ENCODE measurements at regions not wholly inside any gene's neighbourhood (a gene's known extent, or its start where the extent isn't known, plus 50 kb on each side); places are given as distances from the start of the nearest gene placed in this dataset.

GRCh38 chr16:79895053-79895916 is 294.7 kb upstream of the MAF start:
- Histone ChIP-seq H2AK5ac (ENCODE audit: insufficient read length, low read length) (no peak overlapping the region), H2BK120ac (ENCODE audit: low read depth, low read length, poor library complexity, severe bottlenecking) (no peak overlapping the region), H4K20me1 (ENCODE audit: control insufficient read depth, insufficient read depth, insufficient read length) (no peaks in the 10 kb centered on the region), H2BK12ac (ENCODE audit: insufficient read length, low read depth, low read length) (no peak overlapping the region), H3K9me3 (ENCODE audit: control insufficient read depth, low read depth, low read length) (no peaks in the 10 kb centered on the region), H3K4me1 (ENCODE audit: insufficient read depth, low read length) (no peaks in the 10 kb centered on the region), H3K9ac (ENCODE audit: extremely low read depth, insufficient read length, low read length) (no peak overlapping the region), H3K23me2 (ENCODE audit: insufficient read length, low read depth, low read length, poor library complexity, severe bottlenecking) (no peaks in the 10 kb centered on the region), H4K91ac (ENCODE audit: insufficient read length, low read depth, low read length) (no peak overlapping the region), H2BK15ac (ENCODE audit: low read depth, low read length) (no peak overlapping the region), H3K4me2 (ENCODE audit: insufficient read depth, insufficient read length, low read length) (no peak overlapping the region), H3K79me2 (ENCODE audit: insufficient read depth, low read length) (no peaks in the 10 kb centered on the region), H3K18ac (ENCODE audit: insufficient read length, low read depth, low read length) (no peak overlapping the region), H3K27ac (ENCODE audit: insufficient read length, low read depth, low read length) (no peak overlapping the region), H2AFZ (ENCODE audit: low read length) (no peak overlapping the region), H3K23ac (ENCODE audit: insufficient read length, low read depth, low read length) (no peak overlapping the region), H3K79me1 (ENCODE audit: insufficient read depth, low read depth, low read length, poor library complexity, severe bottlenecking) (no peaks in the 10 kb centered on the region), H4K5ac (ENCODE audit: insufficient read length, low read depth, low read length) (no peak overlapping the region), H3K56ac (ENCODE audit: insufficient read length, low read depth, low read length) (no peak overlapping the region), H3K14ac (ENCODE audit: insufficient read depth, low read length) (no peak overlapping the region), H3K4ac (ENCODE audit: low read depth, low read length) (no peak overlapping the region), H3T11ph (ENCODE audit: low read length) (no peak overlapping the region), H4K8ac (replicated peaks; ENCODE audit: insufficient read length, low read depth, low read length) (no peak overlapping the region), H3K27me3 (ENCODE audit: insufficient read depth, low read length) (no peaks in the 10 kb centered on the region), H2BK5ac (ENCODE audit: insufficient read length, low read length) (no peak overlapping the region), H2BK20ac (ENCODE audit: low read depth, low read length, poor library complexity, severe bottlenecking) (no peak overlapping the region)
- no peak for DNase-seq
- Mint-ChIP-seq H3K4me1 (peaks cover 2 to 5% of the 10 kb centered on the region in 2 experiments; a peak in 1 of 4 replicates), H3K4me3 (no peak overlapping the region), H3K9me3 (no peaks in the 10 kb centered on the region), H3K27me3 (ENCODE audit: low read depth) (no peaks in the 10 kb centered on the region; the same call in 1 of the 2 replicates), H3K27ac (no peak overlapping the region), H3K36me3 (ENCODE audit: insufficient read depth in 1 of 3, low read depth in 3 of 3) (no peaks in the 10 kb centered on the region)
- WGBS (ENCODE audit: extremely low coverage, insufficient read length, low lambda C conversion rate), result no CpG with 5 or more reads among the region's 10 CpGs
- TF ChIP-seq CTCF (conservative IDR thresholded peaks at IDR 0.05), result no peak

Data from H9 (cell line).